ENCODE measurements at regions not wholly inside any gene's neighbourhood (a gene's known extent, or its start where the extent isn't known, plus 50 kb on each side); places are given as distances from the start of the nearest gene placed in this dataset.

- Histone ChIP-seq H3K9me3 (replicated peaks; ENCODE audit: control insufficient read depth, low read depth, low read length) (no peaks in the 10 kb centered on the region), H3K36me3 (ENCODE audit: control insufficient read depth, insufficient read depth, low read length) (no peaks in the 10 kb centered on the region), H3K4me1 (ENCODE audit: control insufficient read depth, insufficient read depth, low read length) (peaks cover 97% of the 10 kb centered on the region), H3K27ac (ENCODE audit: low read length) (peak overlapping the region; percentile 93), H3K4me3 (ENCODE audit: low read length) (no peak overlapping the region), H3K27me3 (ENCODE audit: control insufficient read depth, insufficient read depth, low read length) (no peaks in the 10 kb centered on the region)
- WGBS (ENCODE audit: insufficient coverage): 43% methylated on average over 6 of the region's 14 CpGs
- DNase-seq: peak; percentile 95
Measured at GRCh38 chr1:234535763-234536515, 57.0 kb upstream of the TARBP1 start.

- Histone ChIP-seq H3K4me1 (ENCODE audit: control insufficient read depth, insufficient read depth, low read length) (peaks cover 98% of the 10 kb centered on the region), H3K4me3 (ENCODE audit: low read length) (no peak overlapping the region), H3K27me3 (ENCODE audit: control insufficient read depth, insufficient read depth, low read length) (no peaks in the 10 kb centered on the region), H3K9me3 (replicated peaks; ENCODE audit: control insufficient read depth, low read depth, low read length) (no peaks in the 10 kb centered on the region), H3K27ac (ENCODE audit: low read length) (peak overlapping the region; percentile 93), H3K36me3 (ENCODE audit: control insufficient read depth, insufficient read depth, low read length) (no peaks in the 10 kb centered on the region)
- no CpG with 5 or more reads among the region's 7 CpGs for WGBS (ENCODE audit: insufficient coverage)
- peak; percentile 18 for DNase-seq
Measured at GRCh38 chr1:234535218-234535617, 56.2 kb upstream of the TARBP1 start.

DNA sequence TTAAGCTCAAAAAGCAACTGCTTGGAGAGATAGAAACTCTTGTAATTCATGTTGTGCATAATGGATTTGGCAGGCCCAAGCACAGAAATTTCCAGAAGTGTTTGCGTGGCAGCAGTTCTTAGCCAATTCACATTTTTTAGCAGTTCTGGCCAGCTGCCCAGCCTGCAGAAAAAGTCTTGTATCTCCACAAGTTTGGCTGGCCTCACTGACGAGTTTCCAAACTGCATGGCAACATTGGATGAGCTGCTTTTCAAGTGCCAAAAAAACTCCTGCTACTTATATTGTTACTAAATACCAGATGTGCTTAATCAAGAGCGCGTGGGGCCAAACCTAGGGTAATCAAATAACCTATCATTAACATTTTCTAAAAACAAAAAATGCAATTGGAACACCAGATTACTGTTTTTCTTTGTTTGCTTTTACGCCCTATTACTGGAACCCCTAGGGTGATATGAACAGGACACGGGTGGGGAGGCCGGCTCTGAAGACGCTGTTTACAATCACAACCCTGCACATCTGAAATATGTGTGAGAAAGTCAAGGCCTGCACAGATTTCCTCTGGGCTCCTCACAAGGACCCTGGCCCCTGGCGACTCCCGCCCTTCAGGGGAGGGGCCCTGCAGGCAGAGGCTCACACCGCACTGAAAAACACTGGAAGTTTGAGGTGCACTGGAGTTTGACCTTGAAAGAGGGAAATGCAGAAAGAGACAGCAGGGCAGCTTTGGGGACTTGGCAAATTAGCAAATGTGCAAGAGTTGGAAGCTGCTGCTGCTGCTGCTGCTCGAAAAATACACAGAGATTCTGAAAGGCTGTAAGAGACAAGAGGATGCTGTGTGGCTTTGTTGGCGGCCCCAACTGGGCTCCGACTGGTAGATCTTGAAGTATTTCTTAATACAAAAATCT is 55.2 kb upstream of the TARBP1 start:
- peak; percentile 99 for DNase-seq
- peaks cover 96% of the 10 kb centered on the region for H3K4me1 ChIP-seq (ENCODE audit: control insufficient read depth, insufficient read depth, low read length)
- H3K9me3 ChIP-seq (replicated peaks; ENCODE audit: control insufficient read depth, low read depth, low read length): no peaks in the 10 kb centered on the region
- H3K36me3 ChIP-seq (ENCODE audit: control insufficient read depth, insufficient read depth, low read length): no peaks in the 10 kb centered on the region
- H3K27ac ChIP-seq (ENCODE audit: low read length): peak overlapping the region; percentile 93
- H3K27me3 ChIP-seq (ENCODE audit: control insufficient read depth, insufficient read depth, low read length): no peaks in the 10 kb centered on the region
- 13% methylated on average over 5 of the region's 14 CpGs for WGBS (ENCODE audit: insufficient coverage)
- no peak overlapping the region for H3K4me3 ChIP-seq (ENCODE audit: low read length)

DNA sequence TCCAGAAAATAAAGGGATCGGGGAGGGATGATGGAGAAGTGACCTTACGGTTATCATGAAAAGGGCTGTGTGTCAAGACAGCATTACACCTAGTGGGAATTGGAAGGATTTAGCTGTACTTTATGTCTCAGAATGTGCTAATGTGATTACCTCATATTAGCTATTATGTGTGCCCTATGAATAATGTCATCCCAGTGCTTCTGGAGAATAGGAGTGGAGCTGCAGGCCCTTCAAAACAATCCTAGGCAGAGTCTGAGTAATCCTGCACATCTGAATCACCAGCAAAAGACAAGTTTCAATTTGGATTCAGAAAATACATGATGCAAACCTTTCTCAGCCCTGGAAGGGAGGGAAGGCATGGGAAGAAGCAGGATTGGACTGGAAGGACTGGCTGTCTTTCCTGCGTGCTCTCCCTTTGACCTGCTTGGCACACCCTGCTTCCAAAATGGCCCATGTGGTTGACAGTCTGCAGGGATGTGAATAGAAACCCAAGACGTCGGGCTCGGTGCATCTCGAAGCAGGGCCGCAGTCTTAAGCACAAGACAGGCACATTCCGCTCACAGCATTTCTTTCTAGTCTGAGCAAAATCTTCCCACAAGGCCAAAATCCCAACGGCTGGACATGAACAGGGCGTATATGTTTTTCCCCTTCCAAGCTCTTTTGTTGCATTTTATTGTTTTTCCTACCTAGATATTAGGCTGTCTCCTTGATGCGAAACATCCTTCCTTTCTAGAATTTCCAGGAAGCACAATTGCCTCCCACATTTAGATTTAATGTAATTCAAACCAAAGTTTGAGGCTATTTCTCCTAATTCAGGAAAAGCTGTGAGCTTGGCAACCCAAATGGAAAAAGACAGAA is 54.3 kb upstream of the TARBP1 start:
- Histone ChIP-seq H3K27me3 (ENCODE audit: control insufficient read depth, insufficient read depth, low read length) (no peaks in the 10 kb centered on the region), H3K4me1 (ENCODE audit: control insufficient read depth, insufficient read depth, low read length) (peaks cover 93% of the 10 kb centered on the region), H3K9me3 (replicated peaks; ENCODE audit: control insufficient read depth, low read depth, low read length) (no peaks in the 10 kb centered on the region), H3K27ac (ENCODE audit: low read length) (peak overlapping the region; percentile 93), H3K36me3 (ENCODE audit: control insufficient read depth, insufficient read depth, low read length) (no peaks in the 10 kb centered on the region), H3K4me3 (ENCODE audit: low read length) (no peak overlapping the region)
- 24% methylated on average over 10 of the region's 12 CpGs for WGBS (ENCODE audit: insufficient coverage)
- DNase-seq: peak; percentile 96

- peaks cover 89% of the 10 kb centered on the region for H3K4me1 ChIP-seq (ENCODE audit: control insufficient read depth, insufficient read depth, low read length)
- H3K36me3 ChIP-seq (ENCODE audit: control insufficient read depth, insufficient read depth, low read length): no peaks in the 10 kb centered on the region
- no peaks in the 10 kb centered on the region for H3K9me3 ChIP-seq (replicated peaks; ENCODE audit: control insufficient read depth, low read depth, low read length)
- H3K4me3 ChIP-seq (ENCODE audit: low read length): no peak overlapping the region
- DNase-seq: peak; percentile 80
- H3K27ac ChIP-seq (ENCODE audit: low read length): peak overlapping the region; percentile 93
- 40% methylated on average over 1 of the region's 7 CpGs for WGBS (ENCODE audit: insufficient coverage)
- no peaks in the 10 kb centered on the region for H3K27me3 ChIP-seq (ENCODE audit: control insufficient read depth, insufficient read depth, low read length)
Measured at GRCh38 chr1:234532503-234532922, 53.5 kb upstream of the TARBP1 start.

DNA sequence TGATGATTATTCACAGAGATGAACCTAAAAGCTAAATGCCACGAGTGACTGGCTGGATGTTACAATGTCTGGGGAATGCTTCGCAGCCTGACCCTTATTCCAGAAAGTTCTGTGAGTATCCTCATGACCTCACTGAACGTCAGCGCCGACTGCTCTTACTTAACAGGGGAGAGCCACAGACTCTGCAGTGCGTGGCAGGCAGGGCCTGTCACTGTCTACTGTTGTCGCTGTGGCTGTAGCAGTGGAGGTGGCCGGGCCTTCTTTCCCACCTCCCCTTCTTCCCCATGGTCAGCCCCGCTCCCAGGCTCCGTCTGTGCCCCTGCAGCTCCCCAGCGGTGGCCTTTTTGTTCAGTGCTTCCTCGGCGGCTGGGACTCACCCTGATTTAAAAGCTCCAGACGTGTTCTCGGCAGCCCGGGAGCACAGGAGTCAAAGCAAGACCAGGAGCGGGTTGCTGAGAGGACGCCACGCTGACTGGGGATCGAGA is 52.2 kb upstream of the TARBP1 start:
- H3K9me3 ChIP-seq (replicated peaks; ENCODE audit: control insufficient read depth, low read depth, low read length): no peaks in the 10 kb centered on the region
- H3K27me3 ChIP-seq (ENCODE audit: control insufficient read depth, insufficient read depth, low read length): no peaks in the 10 kb centered on the region
- WGBS (ENCODE audit: insufficient coverage): 7% methylated on average over 14 of the region's 20 CpGs
- H3K36me3 ChIP-seq (ENCODE audit: control insufficient read depth, insufficient read depth, low read length): no peaks in the 10 kb centered on the region
- H3K4me1 ChIP-seq (ENCODE audit: control insufficient read depth, insufficient read depth, low read length): peaks cover 77% of the 10 kb centered on the region
- H3K4me3 ChIP-seq (ENCODE audit: low read length): peak overlapping the region; percentile 1
- DNase-seq: peak; percentile 82
- peak overlapping the region; percentile 93 for H3K27ac ChIP-seq (ENCODE audit: low read length)

DNA sequence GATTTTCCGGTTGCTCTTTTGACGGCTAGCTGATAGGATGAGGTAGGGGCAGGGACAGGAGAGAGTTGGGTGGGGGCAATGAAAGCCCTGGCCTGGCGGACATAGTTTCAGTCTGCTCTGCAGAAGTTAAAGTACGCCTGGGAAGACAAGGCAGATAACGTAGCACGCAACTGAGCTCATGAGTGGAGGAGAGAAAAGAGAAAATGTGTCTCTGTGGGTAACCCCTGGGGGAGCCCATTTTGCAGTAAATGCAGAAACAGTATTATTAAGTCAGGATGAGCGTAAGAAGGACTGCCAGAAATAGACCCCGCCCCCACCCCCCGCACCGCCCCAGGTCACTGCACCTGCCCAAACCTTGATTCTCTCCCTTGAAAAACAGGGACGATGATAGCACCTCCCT is 51.7 kb upstream of the TARBP1 start:
- peaks cover 73% of the 10 kb centered on the region for H3K4me1 ChIP-seq (ENCODE audit: control insufficient read depth, insufficient read depth, low read length)
- peak overlapping the region; percentile 93 for H3K27ac ChIP-seq (ENCODE audit: low read length)
- WGBS (ENCODE audit: insufficient coverage): 61% methylated on average over 6 of the region's 11 CpGs
- H3K36me3 ChIP-seq (ENCODE audit: control insufficient read depth, insufficient read depth, low read length): no peaks in the 10 kb centered on the region
- no peaks in the 10 kb centered on the region for H3K27me3 ChIP-seq (ENCODE audit: control insufficient read depth, insufficient read depth, low read length)
- peak; percentile 30 for DNase-seq
- H3K4me3 ChIP-seq (ENCODE audit: low read length): no peak overlapping the region
- no peaks in the 10 kb centered on the region for H3K9me3 ChIP-seq (replicated peaks; ENCODE audit: control insufficient read depth, low read depth, low read length)

- WGBS (ENCODE audit: insufficient coverage): 70% methylated on average over 2 of the region's 2 CpGs
- no peak overlapping the region for H3K4me3 ChIP-seq (ENCODE audit: low read length)
- H3K27ac ChIP-seq (ENCODE audit: low read length): peak overlapping the region; percentile 93
- H3K4me1 ChIP-seq (ENCODE audit: control insufficient read depth, insufficient read depth, low read length): peaks cover 69% of the 10 kb centered on the region
- no peaks in the 10 kb centered on the region for H3K36me3 ChIP-seq (ENCODE audit: control insufficient read depth, insufficient read depth, low read length)
- no peaks in the 10 kb centered on the region for H3K27me3 ChIP-seq (ENCODE audit: control insufficient read depth, insufficient read depth, low read length)
- peak; percentile 4 for DNase-seq
- no peaks in the 10 kb centered on the region for H3K9me3 ChIP-seq (replicated peaks; ENCODE audit: control insufficient read depth, low read depth, low read length)
Measured at GRCh38 chr1:234529950-234530237, 50.9 kb upstream of the TARBP1 start.

GRCh38 chr1:234529095-234529949 is 50.3 kb upstream of the TARBP1 start:
- H3K4me1 ChIP-seq (ENCODE audit: control insufficient read depth, insufficient read depth, low read length): peaks cover 64% of the 10 kb centered on the region
- H3K36me3 ChIP-seq (ENCODE audit: control insufficient read depth, insufficient read depth, low read length): no peaks in the 10 kb centered on the region
- no peaks in the 10 kb centered on the region for H3K9me3 ChIP-seq (replicated peaks; ENCODE audit: control insufficient read depth, low read depth, low read length)
- peak overlapping the region; percentile 14 for H3K27ac ChIP-seq (ENCODE audit: low read length)
- no peaks in the 10 kb centered on the region for H3K27me3 ChIP-seq (ENCODE audit: control insufficient read depth, insufficient read depth, low read length)
- no peak overlapping the region for H3K4me3 ChIP-seq (ENCODE audit: low read length)
- 94% methylated on average over 7 of the region's 8 CpGs for WGBS (ENCODE audit: insufficient coverage)
- DNase-seq: no peak
